ENCODE measurements at regions not wholly inside any gene's neighbourhood (a gene's known extent, or its start where the extent isn't known, plus 50 kb on each side); places are given as distances from the start of the nearest gene placed in this dataset.

DNA sequence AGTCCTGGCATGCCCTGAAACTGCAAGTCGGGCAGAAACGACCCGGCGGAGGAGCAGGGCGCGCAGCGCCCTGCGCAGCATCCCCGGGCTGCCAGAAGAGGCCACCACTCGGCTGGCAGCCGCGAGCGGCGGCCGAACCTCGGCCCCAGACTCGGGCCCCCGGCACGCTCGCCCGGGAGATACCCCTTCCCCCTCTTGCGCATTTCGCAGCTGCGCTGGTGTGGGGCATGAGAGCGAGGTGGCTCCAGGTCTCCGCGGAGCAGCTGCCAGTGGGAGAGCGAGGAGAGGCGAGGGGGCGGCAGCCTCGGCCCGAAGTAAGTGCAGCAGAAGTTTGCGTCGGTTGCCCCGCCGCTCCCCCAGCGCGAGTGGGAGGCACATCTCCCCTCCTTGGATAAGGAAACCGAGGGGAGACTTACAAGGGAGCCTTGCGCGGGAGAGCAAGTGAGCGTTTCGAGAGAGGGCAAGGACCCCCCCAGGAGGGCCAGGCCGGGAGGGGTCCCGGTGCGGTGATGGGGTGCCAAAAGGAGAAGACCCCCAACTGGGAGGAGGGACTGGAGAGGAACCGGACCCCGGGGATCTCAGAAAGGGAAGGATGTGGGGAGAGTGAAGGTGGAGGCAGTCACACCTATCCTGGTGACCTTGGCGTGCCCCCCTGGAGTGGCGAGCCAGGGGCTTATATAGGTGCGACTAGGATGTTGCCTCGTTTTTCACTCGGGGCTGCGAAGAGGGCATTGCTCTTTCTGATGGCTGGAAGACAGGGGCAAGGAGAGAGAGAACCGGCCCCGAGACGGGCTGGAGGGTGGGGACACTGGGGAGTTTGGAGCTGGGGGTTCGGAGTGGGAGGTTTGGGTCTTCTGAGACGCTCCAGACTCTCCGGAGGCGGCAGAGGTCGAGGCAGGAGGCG lies 256.3 kb downstream of the OTUD1 start:
- DNase-seq (ENCODE audit: low read depth, low spot score) = no peak
- Histone ChIP-seq H3K79me2 (ENCODE audit: control insufficient read depth, insufficient read depth, low read length) (no peaks in the 10 kb centered on the region), H3K36me3 (ENCODE audit: control insufficient read depth in 2 of 2, extremely low read depth in 1 of 2, insufficient read depth in 2 of 2, low read length in 2 of 2) (no peaks in the 10 kb centered on the region), H4K20me1 (replicated peaks; ENCODE audit: control insufficient read depth, extremely low read depth, insufficient read depth, low read length) (no peaks in the 10 kb centered on the region), H3K4me3 (replicated peaks in 1 of 3; ENCODE audit: insufficient read depth in 1 of 3, low read depth in 1 of 3, low read length in 3 of 3) (no peak overlapping the region), H3K27ac (ENCODE audit: insufficient read depth, low read depth, low read length) (no peak overlapping the region), H3K27me3 (ENCODE audit: control insufficient read depth in 2 of 2, insufficient read depth in 2 of 2, low read length in 2 of 2) (peaks cover 4 to 13% of the 10 kb centered on the region in 2 experiments), H3K9me1 (replicated peaks; ENCODE audit: control insufficient read depth, extremely low read depth, insufficient read depth, low read length) (no peaks in the 10 kb centered on the region), H2AFZ (ENCODE audit: low read depth, low read length) (no peak overlapping the region), H3K9me3 (replicated peaks; ENCODE audit: control insufficient read depth, insufficient read depth, low read length) (no peaks in the 10 kb centered on the region), H3K4me1 (ENCODE audit: control insufficient read depth, extremely low read depth, insufficient read depth, low read length) (no peaks in the 10 kb centered on the region), H3K4me2 (ENCODE audit: insufficient read depth, low read length) (no peak overlapping the region), H3K9ac (replicated peaks; ENCODE audit: extremely low read depth, insufficient read depth, low read length) (no peak overlapping the region)
- TF ChIP-seq, protein P1, sequence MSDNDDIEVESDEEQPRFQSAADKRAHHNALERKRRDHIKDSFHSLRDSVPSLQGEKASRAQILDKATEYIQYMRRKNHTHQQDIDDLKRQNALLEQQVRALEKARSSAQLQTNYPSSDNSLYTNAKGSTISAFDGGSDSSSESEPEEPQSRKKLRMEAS (IDR thresholded peaks at IDR 0.05; ENCODE audit: insufficient read depth, insufficient read length) = no peak
- TF ChIP-seq POLR2AphosphoS5 (IDR thresholded peaks at IDR 0.05; ENCODE audit: insufficient read depth, low read depth, low read length) (no peak), EZH2 (IDR thresholded peaks at IDR 0.05; ENCODE audit: borderline replicate concordance, low read depth, low read length, severe bottlenecking) (no peak)
- POLR2A ChIA-PET = no interaction called here
- no TSS peak for BruUV-seq (replicated peaks)
- FAIRE-seq = no peak
- intact Hi-C loops (cut with micrococcal nuclease) (no loop called here), dilution Hi-C loops (cut with MboI; ENCODE audit: extremely low pct_ligation_motif_present, low sequenced_read_pairs) (no loop called here)
- CTCF ChIA-PET = no interaction called here

DNA sequence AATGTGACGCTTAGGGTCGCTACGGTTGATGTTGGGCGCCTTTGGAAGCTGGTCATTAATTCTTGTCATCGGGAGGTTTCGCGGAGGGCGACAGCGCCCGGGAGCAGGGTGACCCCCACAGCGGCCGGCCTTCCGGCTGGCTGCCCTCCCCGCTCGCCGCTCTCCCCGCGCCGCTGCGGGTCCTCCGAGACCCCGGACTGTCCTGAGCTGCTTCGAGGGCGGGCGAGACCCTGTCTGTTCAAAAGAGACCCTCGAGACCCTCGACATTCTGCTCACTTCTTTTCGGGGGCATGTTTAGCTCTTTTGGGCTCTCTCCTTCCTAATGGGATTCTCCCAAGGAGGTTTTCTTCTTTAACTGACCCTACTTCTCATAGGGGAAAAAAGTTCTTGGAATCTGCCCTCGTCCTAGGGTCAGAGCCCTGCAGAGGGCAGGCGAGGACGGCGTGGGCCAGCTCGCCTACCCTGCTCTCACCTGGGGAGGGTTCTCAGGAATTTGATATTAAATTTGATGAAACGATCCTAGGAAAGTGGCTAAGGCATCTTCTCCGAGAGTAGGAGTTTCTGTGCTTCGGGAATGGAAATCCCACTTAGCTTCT lies 257.0 kb downstream of the OTUD1 start:
- ChIA-PET POLR2A (no interaction called here), CTCF (no interaction called here)
- peaks cover 4 to 13% of the 10 kb centered on the region in 2 experiments for H3K27me3 ChIP-seq (ENCODE audit: control insufficient read depth in 2 of 2, insufficient read depth in 2 of 2, low read length in 2 of 2)
- dilution Hi-C loops (cut with MboI; ENCODE audit: extremely low pct_ligation_motif_present, low sequenced_read_pairs) (no loop called here), intact Hi-C loops (cut with micrococcal nuclease) (no loop called here)
- H3K79me2 ChIP-seq (ENCODE audit: control insufficient read depth, insufficient read depth, low read length) = no peaks in the 10 kb centered on the region
- DNase-seq (ENCODE audit: low read depth, low spot score) (no peak), FAIRE-seq (no peak)
- BruUV-seq (replicated peaks) = no TSS peak
- no peak overlapping the region for H3K4me3 ChIP-seq (replicated peaks in 1 of 3; ENCODE audit: insufficient read depth in 1 of 3, low read depth in 1 of 3, low read length in 3 of 3)
- no peak overlapping the region for H3K27ac ChIP-seq (ENCODE audit: insufficient read depth, low read depth, low read length)
- H3K9me3 ChIP-seq (replicated peaks; ENCODE audit: control insufficient read depth, insufficient read depth, low read length) = no peaks in the 10 kb centered on the region
- no peaks in the 10 kb centered on the region for H4K20me1 ChIP-seq (replicated peaks; ENCODE audit: control insufficient read depth, extremely low read depth, insufficient read depth, low read length)
- TF ChIP-seq POLR2AphosphoS5 (IDR thresholded peaks at IDR 0.05; ENCODE audit: insufficient read depth, low read depth, low read length) (no peak), JUN (IDR thresholded peaks at IDR 0.05; ENCODE audit: borderline replicate concordance, insufficient read depth, insufficient read length, low read depth) (no peak), EZH2 (IDR thresholded peaks at IDR 0.05; ENCODE audit: borderline replicate concordance, low read depth, low read length, severe bottlenecking) (no peak), MYC (IDR thresholded peaks at IDR 0.05; ENCODE audit: low read depth, low read length) (no peak), POLR2A (IDR thresholded peaks at IDR 0.05; ENCODE audit: low read depth, low read length) (no peak), FOS (IDR thresholded peaks at IDR 0.05; ENCODE audit: borderline replicate concordance, insufficient read depth, low read length) (no peak), GATA2 (IDR thresholded peaks at IDR 0.05; ENCODE audit: insufficient read depth, insufficient read length, low read depth, low read length) (no peak)
- TF ChIP-seq, protein P2, sequence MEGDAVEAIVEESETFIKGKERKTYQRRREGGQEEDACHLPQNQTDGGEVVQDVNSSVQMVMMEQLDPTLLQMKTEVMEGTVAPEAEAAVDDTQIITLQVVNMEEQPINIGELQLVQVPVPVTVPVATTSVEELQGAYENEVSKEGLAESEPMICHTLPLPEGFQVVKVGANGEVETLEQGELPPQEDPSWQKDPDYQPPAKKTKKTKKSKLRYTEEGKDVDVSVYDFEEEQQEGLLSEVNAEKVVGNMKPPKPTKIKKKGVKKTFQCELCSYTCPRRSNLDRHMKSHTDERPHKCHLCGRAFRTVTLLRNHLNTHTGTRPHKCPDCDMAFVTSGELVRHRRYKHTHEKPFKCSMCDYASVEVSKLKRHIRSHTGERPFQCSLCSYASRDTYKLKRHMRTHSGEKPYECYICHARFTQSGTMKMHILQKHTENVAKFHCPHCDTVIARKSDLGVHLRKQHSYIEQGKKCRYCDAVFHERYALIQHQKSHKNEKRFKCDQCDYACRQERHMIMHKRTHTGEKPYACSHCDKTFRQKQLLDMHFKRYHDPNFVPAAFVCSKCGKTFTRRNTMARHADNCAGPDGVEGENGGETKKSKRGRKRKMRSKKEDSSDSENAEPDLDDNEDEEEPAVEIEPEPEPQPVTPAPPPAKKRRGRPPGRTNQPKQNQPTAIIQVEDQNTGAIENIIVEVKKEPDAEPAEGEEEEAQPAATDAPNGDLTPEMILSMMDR (IDR thresholded peaks at IDR 0.05; ENCODE audit: extremely low read depth in 1 of 2, insufficient read depth in 1 of 2, low read depth in 1 of 2, low read length in 2 of 2) = no peak
- TF ChIP-seq, protein P1 (IDR thresholded peaks at IDR 0.05; ENCODE audit: insufficient read depth, insufficient read length) = no peak
- H3K9me1 ChIP-seq (replicated peaks; ENCODE audit: control insufficient read depth, extremely low read depth, insufficient read depth, low read length) = no peaks in the 10 kb centered on the region
- H3K36me3 ChIP-seq (ENCODE audit: control insufficient read depth in 2 of 2, extremely low read depth in 1 of 2, insufficient read depth in 2 of 2, low read length in 2 of 2) = no peaks in the 10 kb centered on the region
- H3K4me1 ChIP-seq (ENCODE audit: control insufficient read depth, extremely low read depth, insufficient read depth, low read length) = no peaks in the 10 kb centered on the region
- no peak overlapping the region for H3K4me2 ChIP-seq (ENCODE audit: insufficient read depth, low read length)
- H2AFZ ChIP-seq (ENCODE audit: low read depth, low read length) = no peak overlapping the region
- no peak overlapping the region for H3K9ac ChIP-seq (replicated peaks; ENCODE audit: extremely low read depth, insufficient read depth, low read length)
